T-helper 2 cell treated with Interferon-gamma antibody and Interleukin-4, amounts not matched to agents 5 μg/mL and 100 μg/mL, for 36 hours (primary cell): ENCODE measurements at regions not wholly inside any gene's neighbourhood (a gene's known extent, or its start where the extent isn't known, plus 50 kb on each side); places are given as distances from the start of the nearest gene placed in this dataset.
A peak's percentile ranks its signal among the peaks of the same experiment; 100 is the strongest.

Source experiments
- DNase-seq: peaks from one replicate; pipeline ENCODE4 v3.0.0; 2021; ENCODE audit warnings: low spot score
- H3K27ac Mint-ChIP-seq: one replicate; pipeline ENCODE4 v1.8.0; 2021; ENCODE audit warnings: mild to moderate bottlenecking, mixed read lengths
- H3K27me3 Mint-ChIP-seq: one replicate; pipeline ENCODE4 v1.8.0; 2021; ENCODE audit warnings: low read depth, mixed read lengths
- H3K36me3 Mint-ChIP-seq: one replicate; pipeline ENCODE4 v1.8.0; 2021; ENCODE audit warnings: low read depth, mixed read lengths
- H3K4me1 Mint-ChIP-seq: one replicate; pipeline ENCODE4 v1.8.0; 2021; ENCODE audit warnings: low read depth, mixed read lengths
- H3K4me3 Mint-ChIP-seq: one replicate; pipeline ENCODE4 v1.8.0; 2022; ENCODE audit warnings: mild to moderate bottlenecking, moderate library complexity, mixed read lengths
- H3K9me3 Mint-ChIP-seq: one replicate; pipeline ENCODE4 v1.8.0; 2021; ENCODE audit warnings: mixed read lengths

DNA sequence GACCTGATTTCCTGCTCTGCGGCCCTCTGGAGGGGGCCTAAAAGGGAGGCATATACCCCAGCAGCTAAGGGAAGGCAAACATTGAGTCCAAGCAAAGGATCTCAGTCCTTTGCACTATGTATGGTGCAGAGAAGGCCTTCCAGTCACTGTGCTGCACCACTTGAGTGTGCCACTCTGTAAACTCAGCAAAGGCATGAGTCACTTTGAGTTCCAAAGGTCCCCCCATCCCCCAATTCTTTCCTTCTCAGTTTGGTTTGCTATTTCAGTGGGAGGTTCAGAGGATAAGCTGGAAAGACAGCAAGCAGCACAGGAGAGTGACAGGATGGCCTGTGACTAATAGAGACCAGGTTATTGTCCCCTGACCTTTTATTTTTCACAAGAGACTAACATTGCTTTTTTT is 131.3 kb downstream of the FHDC1 start:
- Mint-ChIP-seq H3K4me3 (no peak overlapping the region), H3K36me3 (no peaks in the 10 kb centered on the region), H3K9me3 (no peaks in the 10 kb centered on the region), H3K4me1 (no peaks in the 10 kb centered on the region), H3K27ac (no peak overlapping the region), H3K27me3 (peaks cover 2% of the 10 kb centered on the region)
- DNase-seq, result no peak

DNA sequence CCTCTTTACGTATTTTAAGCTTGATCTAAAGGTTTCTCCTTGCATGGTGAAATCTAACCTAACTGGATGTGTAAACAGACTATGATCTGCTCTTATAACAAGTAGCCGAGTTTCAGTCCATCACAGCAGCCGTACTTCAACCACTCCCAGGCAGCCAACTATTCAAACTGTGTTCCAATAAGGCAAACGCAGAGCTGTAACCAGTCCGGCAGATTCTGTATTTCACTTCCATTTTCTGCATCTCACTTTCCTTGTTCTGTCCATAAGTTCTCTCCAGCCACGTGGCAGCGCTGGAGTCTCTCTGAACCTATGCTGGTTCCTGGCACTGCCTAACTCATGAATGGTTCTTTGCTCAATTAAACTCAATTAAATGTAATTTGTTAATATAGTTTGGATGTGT is 132.6 kb downstream of the FHDC1 start:
- Mint-ChIP-seq H3K4me3 (no peak overlapping the region), H3K4me1 (no peaks in the 10 kb centered on the region), H3K9me3 (no peaks in the 10 kb centered on the region), H3K27ac (no peak overlapping the region), H3K36me3 (no peaks in the 10 kb centered on the region), H3K27me3 (peaks cover 8% of the 10 kb centered on the region)
- DNase-seq, result no peak

DNA sequence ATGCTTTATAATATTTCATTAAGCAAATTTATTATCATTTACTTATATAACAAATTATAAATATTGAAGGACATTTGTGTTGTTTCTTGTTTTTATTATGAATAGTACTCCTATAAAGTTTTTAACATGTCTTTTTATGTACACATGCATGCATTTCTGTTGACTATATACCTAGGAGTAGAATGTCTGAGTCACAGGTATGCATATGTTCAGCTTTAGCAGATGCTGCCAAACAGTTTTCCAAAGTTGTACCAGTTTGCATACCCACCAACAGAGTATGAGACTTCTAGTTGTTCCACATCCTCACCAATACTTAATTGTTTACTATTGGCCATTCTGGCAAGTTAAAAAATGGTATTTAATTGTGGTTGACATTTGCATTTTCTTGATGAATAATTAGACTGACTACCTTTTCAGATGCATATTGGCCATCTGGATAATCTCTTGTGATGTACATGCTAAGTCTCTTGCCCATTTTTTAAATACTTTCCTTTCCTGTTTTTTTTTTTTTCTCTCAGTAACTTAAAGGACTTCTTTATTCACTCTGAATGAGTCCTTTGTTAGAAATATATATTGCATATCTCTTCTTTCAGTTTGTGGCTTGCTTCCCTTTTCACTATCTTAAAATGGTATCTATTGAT is 132.2 kb upstream of the TRIM2 start:
- H3K4me3 Mint-ChIP-seq, result no peak overlapping the region
- H3K27me3 Mint-ChIP-seq, result peaks cover 21% of the 10 kb centered on the region

DNA sequence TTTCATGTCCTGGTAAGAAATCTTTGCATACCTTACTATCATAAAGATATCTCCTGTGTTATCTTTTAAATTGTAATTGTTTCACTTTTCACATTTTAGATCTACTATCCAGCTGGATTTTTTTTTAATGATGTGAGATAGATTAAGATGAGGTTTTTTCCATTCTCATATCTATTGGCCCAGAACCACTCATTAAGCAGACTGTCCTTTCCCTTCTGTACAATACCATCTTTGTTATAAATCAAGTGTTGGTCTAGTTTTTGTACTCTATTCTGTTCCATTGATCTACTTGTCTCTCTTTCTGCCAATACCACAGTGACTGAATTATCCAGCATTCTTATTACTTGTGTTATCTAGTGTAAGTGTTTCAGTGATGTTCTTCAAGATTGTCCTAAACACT is 131.6 kb upstream of the TRIM2 start:
- Mint-ChIP-seq H3K36me3 (no peaks in the 10 kb centered on the region), H3K27ac (no peak overlapping the region), H3K4me3 (no peak overlapping the region), H3K27me3 (peaks cover 21% of the 10 kb centered on the region), H3K4me1 (no peaks in the 10 kb centered on the region), H3K9me3 (no peaks in the 10 kb centered on the region)
- no peak for DNase-seq

More for the DNA sequence above, 132.2 kb upstream of the TRIM2 start:
- Mint-ChIP-seq H3K9me3 (no peaks in the 10 kb centered on the region), H3K36me3 (no peaks in the 10 kb centered on the region), H3K27ac (no peak overlapping the region), H3K4me1 (no peaks in the 10 kb centered on the region)
- DNase-seq, result no peak

DNA sequence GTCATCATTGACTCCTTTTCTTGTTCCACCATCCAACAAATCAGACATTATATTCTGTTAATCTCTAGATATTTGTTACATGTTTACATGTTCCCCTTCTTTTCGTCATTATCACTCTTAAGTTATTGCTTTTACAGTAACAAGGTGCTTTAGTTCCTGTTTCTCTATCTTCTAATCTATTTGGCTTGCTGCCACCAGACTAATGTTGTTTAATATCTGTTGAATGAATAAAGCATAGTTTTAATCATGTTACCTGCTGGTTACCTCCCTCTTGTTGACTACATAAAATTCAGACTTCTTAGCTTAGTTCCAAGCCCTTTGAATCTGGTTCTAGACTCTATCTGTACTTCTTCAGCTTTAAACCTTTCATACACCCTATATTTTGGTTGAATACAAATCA is 129.8 kb upstream of the TRIM2 start:
- Mint-ChIP-seq H3K27me3 (peaks cover 30% of the 10 kb centered on the region), H3K4me3 (no peak overlapping the region), H3K27ac (no peak overlapping the region), H3K9me3 (no peaks in the 10 kb centered on the region), H3K36me3 (no peaks in the 10 kb centered on the region), H3K4me1 (no peaks in the 10 kb centered on the region)
- no peak for DNase-seq

DNA sequence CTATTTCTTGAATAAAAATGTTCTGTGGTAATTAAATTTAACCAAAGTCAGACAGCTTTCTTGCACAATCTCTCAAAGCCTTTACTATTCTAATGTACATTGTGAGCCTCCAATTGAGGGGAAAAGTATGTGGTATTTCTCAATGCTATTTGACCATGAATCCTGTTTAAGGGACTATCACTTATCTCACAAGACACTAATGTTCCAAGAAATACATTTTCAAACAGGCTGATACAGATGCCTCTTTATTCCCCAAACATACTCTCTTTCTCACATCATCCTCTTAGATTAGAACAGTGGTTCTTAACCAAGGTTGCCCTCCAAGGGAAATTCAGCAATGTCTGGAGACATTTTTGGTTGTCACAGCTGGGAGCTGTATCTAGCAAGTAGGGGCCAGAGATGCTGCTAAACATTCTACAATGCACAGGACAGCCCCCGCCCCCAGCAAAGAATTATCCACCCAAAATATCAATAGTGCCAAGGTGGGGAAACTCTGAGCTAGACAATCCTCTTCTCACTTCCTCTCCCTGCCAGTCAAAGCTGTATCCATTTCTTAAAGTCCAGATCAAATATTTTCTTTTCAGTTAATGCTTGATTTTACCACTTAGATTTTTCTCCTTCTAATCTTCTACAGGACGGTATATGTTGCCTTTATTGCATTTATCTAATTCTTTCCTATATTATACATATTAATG is 129.2 kb upstream of the TRIM2 start:
- H3K4me1 Mint-ChIP-seq, result no peaks in the 10 kb centered on the region
- H3K4me3 Mint-ChIP-seq, result no peak overlapping the region
- H3K27ac Mint-ChIP-seq, result no peak overlapping the region
- no peak for DNase-seq
- peaks cover 36% of the 10 kb centered on the region for H3K27me3 Mint-ChIP-seq
- H3K36me3 Mint-ChIP-seq, result no peaks in the 10 kb centered on the region
- H3K9me3 Mint-ChIP-seq, result no peaks in the 10 kb centered on the region

DNA sequence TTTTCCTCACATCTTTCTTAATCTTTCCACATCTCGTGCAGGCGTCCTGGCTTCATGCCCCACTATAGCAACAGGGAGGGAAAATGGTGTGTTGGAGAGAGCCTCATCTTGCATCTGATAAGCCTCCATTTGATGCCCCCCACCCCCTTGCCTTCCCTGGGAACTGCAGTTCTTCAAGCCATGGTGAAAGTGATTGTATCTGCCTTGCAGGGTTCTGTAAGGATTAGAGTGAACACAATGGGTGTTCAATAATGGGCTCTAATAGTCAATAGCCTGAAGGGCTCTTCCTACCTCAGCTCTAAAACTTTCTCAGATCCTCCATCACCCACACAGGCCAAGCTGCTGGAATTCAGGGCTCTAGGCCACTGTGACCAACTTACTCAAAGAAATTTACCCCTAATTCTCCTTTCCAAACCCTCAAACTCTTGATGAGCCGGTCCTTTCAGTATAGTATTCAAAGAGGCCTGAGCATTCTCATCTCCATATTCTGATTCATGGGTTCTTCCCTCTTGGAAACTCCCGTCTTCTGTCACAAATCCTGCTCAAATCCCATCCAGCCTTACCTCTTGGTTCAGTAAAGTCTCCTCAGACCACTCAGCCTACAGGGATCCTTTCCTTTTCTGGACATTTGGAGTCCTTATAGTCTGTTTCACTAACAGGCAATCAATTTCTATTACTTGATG is 128.3 kb upstream of the TRIM2 start:
- Mint-ChIP-seq H3K4me1 (no peaks in the 10 kb centered on the region), H3K27ac (no peak overlapping the region)
- DNase-seq, result no peak

DNA sequence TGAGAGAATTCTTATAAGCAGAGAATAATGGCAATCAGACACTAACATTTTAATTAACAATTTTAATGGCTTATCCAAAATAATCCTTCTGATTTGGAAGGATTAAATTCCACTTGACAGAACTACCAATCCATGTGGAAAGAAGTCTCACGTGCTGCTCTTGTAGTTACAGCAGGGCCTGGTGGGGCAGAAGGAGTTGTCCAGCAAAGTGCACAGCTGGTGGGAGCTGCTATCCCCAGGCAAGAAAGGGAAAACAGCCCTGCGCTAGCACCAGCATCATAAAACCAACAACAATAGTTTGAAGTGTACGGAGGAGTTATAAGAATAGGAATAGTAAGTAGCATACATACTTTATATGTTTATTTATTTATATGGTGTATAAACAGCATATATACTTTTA is 127.4 kb upstream of the TRIM2 start:
- Mint-ChIP-seq H3K36me3 (no peaks in the 10 kb centered on the region), H3K4me1 (no peaks in the 10 kb centered on the region)
- no peak for DNase-seq

More for the DNA sequence above, 128.3 kb upstream of the TRIM2 start:
- Mint-ChIP-seq H3K36me3 (no peaks in the 10 kb centered on the region), H3K27me3 (peaks cover 41% of the 10 kb centered on the region), H3K4me3 (no peak overlapping the region), H3K9me3 (no peaks in the 10 kb centered on the region)

DNA sequence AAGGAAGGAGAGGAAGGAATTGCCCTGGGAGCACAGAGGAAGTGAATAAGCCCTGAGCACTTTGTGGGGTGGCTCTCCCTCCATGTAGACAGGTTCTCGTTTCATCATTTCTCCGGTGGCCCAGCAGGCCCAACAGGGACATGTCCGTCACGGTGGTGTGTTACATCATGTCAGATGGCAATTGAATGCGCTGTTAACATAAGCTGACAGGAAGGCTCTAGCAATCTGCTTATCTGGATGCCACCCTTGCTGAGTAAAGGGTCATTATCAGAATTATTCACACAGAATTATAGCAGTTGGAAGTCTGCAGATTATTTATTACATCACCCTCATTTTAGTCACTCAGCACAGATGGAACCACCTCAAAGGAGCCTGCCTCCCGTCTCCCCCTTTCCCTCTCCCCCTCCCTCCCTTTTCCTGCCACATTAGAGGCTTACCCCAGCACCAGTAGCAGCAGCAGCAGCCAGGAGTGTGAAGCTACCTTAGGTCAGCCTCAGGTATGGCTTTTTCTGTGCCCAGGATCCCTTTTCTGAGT is 124.3 kb upstream of the TRIM2 start:
- Mint-ChIP-seq H3K27me3 (peaks cover 41% of the 10 kb centered on the region), H3K36me3 (no peaks in the 10 kb centered on the region), H3K27ac (no peak overlapping the region), H3K4me3 (no peak overlapping the region), H3K4me1 (peaks cover 6% of the 10 kb centered on the region), H3K9me3 (no peaks in the 10 kb centered on the region)
- DNase-seq, result no peak

More for the DNA sequence above, 127.4 kb upstream of the TRIM2 start:
- H3K4me3 Mint-ChIP-seq, result no peak overlapping the region
- no peak overlapping the region for H3K27ac Mint-ChIP-seq
- H3K9me3 Mint-ChIP-seq, result no peaks in the 10 kb centered on the region
- peaks cover 39% of the 10 kb centered on the region for H3K27me3 Mint-ChIP-seq

DNA sequence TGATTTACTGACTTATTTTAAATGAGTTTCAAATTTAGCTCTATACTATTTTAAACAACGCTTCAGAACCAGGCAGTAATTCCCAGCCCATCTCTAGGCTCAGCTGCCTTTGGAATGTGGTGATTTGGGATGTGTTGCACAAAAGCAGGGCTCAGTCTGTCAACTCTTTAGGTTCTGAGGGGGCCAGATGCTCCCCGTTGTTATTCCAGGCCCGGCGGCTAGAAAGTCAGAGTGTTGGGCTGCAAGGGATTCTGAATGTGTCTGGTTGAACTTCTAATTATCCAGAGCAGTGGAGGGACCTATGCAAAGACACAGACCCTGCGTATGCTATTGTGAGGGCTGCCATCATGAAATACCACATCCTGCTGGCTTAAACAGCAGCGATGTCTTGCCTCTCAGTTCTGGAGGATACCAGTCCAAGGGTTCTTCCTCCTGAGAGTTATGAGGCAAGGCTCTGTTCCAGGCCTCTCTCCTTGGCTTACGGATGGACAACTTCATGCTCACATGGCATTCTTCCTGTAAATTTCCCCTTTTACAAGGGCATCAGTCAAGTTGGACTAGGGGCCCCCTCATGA is 123.2 kb upstream of the TRIM2 start:
- Mint-ChIP-seq H3K9me3 (no peaks in the 10 kb centered on the region), H3K36me3 (no peaks in the 10 kb centered on the region), H3K27ac (no peak overlapping the region), H3K4me1 (peaks cover 11% of the 10 kb centered on the region), H3K4me3 (no peak overlapping the region), H3K27me3 (peaks cover 46% of the 10 kb centered on the region)
- no peak for DNase-seq

DNA sequence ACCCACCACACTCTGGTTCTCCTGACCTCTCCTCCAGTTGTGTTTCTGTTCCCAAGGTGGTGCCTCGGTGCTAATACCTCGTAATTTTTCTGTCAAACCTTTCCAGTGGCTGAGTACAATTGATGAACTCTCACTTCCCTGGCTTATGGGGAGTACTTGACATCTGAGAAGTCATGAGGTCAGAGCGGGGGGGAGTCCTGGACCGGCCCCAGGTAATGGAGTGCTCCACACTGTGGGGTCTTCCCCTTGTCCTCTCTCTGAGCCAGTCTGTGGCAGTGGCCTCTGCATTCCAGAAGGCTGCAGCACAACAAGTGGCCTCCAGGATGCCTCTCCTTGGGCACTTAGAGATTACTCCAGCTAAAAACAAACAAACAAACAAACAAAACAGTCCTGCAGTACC is 122.5 kb upstream of the TRIM2 start:
- H3K9me3 Mint-ChIP-seq, result no peaks in the 10 kb centered on the region
- H3K4me1 Mint-ChIP-seq, result peaks cover 11% of the 10 kb centered on the region
- DNase-seq, result no peak
- no peak overlapping the region for H3K4me3 Mint-ChIP-seq
- no peaks in the 10 kb centered on the region for H3K36me3 Mint-ChIP-seq
- H3K27ac Mint-ChIP-seq, result no peak overlapping the region
- H3K27me3 Mint-ChIP-seq, result peaks cover 42% of the 10 kb centered on the region

DNA sequence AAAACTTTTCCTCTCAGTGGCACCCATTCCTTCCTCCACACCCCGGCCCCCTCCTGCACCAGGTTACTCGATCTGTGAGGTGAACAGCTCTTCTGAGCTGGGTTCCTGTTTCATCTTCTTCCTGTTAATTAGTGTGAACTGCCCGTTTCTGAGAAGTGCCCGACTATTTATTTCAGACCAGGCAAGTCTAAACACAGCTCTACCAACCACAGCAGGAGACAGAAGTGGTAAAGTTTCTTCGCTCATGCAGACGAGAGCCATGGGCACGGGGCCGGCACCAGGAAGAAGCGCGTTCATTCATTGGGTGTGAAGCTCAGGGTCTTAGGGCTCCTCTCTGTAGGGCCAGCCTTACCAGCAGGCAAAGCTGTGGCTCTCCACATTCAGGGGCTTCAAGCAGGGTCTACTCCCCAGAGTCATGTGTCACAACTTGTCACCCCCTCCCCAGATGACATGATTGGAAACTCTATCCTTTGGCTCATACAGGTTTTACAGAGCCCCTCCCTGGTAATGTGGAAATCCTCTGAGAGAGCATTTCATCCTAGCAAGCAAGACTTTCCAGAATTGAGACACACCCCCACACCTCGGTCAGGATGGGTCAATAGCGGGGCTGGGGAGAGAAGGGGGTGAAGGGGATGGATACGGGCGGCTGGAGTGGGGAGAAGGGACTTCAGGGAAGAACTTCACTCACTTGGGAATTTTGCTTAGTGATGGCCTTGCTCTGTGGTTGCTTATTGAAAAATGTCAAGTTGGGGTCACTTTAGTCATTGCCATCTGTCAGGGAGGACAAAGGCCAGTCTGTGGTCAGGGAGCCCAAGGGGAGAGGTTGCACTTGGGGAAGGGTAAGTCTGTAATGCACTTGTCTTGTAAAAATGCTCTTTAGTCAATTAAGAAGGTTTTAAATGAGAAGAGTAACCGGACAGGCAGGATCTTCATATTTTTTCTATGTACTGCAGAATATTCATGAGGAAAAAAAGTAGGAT is 121.6 kb upstream of the TRIM2 start:
- Mint-ChIP-seq H3K4me3 (no peak overlapping the region), H3K27ac (no peak overlapping the region), H3K9me3 (no peaks in the 10 kb centered on the region), H3K27me3 (peaks cover 43% of the 10 kb centered on the region), H3K4me1 (peaks cover 11% of the 10 kb centered on the region), H3K36me3 (no peaks in the 10 kb centered on the region)
- no peak for DNase-seq

DNA sequence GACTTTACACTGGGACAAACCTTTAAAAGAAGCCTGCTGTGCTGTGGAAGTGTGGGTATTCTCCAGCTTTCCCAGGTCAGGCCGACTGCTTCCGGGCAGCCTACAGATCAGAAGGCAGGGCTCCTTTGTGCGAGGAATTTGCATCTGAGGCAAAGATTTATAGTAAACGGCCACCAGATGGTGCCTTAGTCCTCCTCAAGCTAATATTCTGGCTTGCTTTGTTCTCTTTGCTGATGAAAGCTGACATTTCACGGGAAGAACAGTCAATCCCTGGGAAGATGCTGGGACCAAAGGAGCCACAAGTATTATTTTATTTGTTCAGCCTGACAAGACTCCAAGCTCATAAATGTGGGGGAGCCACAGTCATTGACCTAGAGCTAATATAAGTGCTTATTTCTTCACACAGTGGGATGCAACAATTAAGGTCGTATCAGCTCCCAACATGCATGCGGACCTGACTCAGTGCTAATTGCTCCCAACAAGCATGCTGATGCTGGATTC is 120.7 kb upstream of the TRIM2 start:
- peaks cover 11% of the 10 kb centered on the region for H3K4me1 Mint-ChIP-seq
- H3K36me3 Mint-ChIP-seq, result no peaks in the 10 kb centered on the region
- H3K27me3 Mint-ChIP-seq, result peaks cover 40% of the 10 kb centered on the region
- DNase-seq, result peak; percentile 30
- no peak overlapping the region for H3K4me3 Mint-ChIP-seq
- no peaks in the 10 kb centered on the region for H3K9me3 Mint-ChIP-seq
- no peak overlapping the region for H3K27ac Mint-ChIP-seq
